ENCODE measurements at regions not wholly inside any gene's neighbourhood (a gene's known extent, or its start where the extent isn't known, plus 50 kb on each side); places are given as distances from the start of the nearest gene placed in this dataset.
"Not testable (repeated sequence)": the region's sequence is repeated elsewhere in the genome, so short reads cannot be mapped to it uniquely, and the experiment has no call there.

DNA sequence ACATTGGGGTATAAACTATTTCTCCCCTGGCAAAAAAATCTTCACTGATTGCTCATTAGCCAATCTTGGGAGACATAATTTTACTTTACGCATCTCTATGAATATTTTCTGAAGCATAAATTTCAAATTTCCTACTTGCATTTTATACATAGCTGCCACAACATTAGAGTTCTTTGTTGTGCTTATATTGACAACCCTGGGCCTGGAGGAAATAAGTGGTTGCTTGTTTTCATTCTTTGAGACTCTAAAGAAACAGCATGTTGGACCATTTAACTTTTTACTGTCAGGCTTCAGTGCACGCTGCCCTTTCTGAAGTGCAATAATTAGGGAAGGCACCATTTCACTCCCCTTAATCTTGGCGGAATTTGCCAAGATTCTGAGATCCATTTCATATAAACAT lies 142.6 kb downstream of the MRPS30 start:
- intact Hi-C loops (cut with DNase I), result loop anchor here (10.0 kb wide), 1 partner anchor 573 kb away; no protein-coding TSS in a partner anchor

GRCh38 chr5:44952376-44952775 lies 143.6 kb downstream of the MRPS30 start:
- DNase-seq, result no peak

More for the DNA sequence above, 142.6 kb downstream of the MRPS30 start:
- TF ChIP-seq, protein P1, sequence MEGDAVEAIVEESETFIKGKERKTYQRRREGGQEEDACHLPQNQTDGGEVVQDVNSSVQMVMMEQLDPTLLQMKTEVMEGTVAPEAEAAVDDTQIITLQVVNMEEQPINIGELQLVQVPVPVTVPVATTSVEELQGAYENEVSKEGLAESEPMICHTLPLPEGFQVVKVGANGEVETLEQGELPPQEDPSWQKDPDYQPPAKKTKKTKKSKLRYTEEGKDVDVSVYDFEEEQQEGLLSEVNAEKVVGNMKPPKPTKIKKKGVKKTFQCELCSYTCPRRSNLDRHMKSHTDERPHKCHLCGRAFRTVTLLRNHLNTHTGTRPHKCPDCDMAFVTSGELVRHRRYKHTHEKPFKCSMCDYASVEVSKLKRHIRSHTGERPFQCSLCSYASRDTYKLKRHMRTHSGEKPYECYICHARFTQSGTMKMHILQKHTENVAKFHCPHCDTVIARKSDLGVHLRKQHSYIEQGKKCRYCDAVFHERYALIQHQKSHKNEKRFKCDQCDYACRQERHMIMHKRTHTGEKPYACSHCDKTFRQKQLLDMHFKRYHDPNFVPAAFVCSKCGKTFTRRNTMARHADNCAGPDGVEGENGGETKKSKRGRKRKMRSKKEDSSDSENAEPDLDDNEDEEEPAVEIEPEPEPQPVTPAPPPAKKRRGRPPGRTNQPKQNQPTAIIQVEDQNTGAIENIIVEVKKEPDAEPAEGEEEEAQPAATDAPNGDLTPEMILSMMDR (IDR thresholded peaks at IDR 0.05), result no peak
- H3K27ac ChIP-seq, result no peak overlapping the region
- no peak overlapping the region for H3K9ac ChIP-seq (ENCODE audit: low read depth in 2 of 2, low read length in 2 of 2)
- H3K27me3 ChIP-seq, result no peaks in the 10 kb centered on the region
- no peak for DNase-seq
- no peaks in the 10 kb centered on the region for H3K4me1 ChIP-seq
- no peaks in the 10 kb centered on the region for H3K36me3 ChIP-seq
- H3K4me3 ChIP-seq, result no peak overlapping the region
- no peaks in the 10 kb centered on the region for H3K9me3 ChIP-seq

DNA sequence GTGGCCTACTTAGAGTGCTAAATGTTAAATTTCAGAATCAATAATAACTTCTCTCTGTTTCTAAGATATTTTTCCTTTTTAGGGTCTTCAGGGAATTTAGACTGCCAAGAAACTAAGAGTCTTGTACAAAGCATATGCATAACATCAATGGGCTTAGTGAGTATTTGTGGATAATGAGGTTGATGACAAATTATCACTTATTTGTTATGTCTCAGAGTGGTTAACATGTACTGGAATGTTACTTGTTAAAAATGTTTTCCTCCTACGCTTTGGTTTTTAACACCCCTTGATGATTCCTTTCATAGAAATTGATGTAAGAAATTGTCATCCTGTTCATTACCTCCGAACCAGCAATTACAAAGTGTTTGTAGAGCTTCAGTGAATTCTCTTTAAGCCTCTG lies 144.3 kb downstream of the MRPS30 start:
- no peak for DNase-seq
- Histone ChIP-seq H3K27ac (no peak overlapping the region), H3K4me1 (no peaks in the 10 kb centered on the region), H3K27me3 (no peaks in the 10 kb centered on the region), H3K9ac (ENCODE audit: low read depth in 2 of 2, low read length in 2 of 2) (no peak overlapping the region), H3K36me3 (no peaks in the 10 kb centered on the region), H3K4me3 (no peak overlapping the region), H3K9me3 (no peaks in the 10 kb centered on the region)
- intact Hi-C loops (cut with DNase I), result loop anchor here (10.0 kb wide), 1 partner anchor 572 kb away; no protein-coding TSS in a partner anchor
- TF ChIP-seq, protein P1 (IDR thresholded peaks at IDR 0.05), result no peak

More at GRCh38 chr5:44952376-44952775, 143.6 kb downstream of the MRPS30 start:
- intact Hi-C loops (cut with DNase I), result loop anchor here (10.0 kb wide), 1 partner anchor 572 kb away; no protein-coding TSS in a partner anchor
- Histone ChIP-seq H3K4me1 (no peaks in the 10 kb centered on the region), H3K9me3 (no peaks in the 10 kb centered on the region), H3K27ac (no peak overlapping the region), H3K27me3 (no peaks in the 10 kb centered on the region), H3K4me3 (no peak overlapping the region), H3K9ac (ENCODE audit: low read depth in 2 of 2, low read length in 2 of 2) (no peak overlapping the region), H3K36me3 (no peaks in the 10 kb centered on the region)
- TF ChIP-seq, protein P1 (IDR thresholded peaks at IDR 0.05), result peak; percentile 40

DNA sequence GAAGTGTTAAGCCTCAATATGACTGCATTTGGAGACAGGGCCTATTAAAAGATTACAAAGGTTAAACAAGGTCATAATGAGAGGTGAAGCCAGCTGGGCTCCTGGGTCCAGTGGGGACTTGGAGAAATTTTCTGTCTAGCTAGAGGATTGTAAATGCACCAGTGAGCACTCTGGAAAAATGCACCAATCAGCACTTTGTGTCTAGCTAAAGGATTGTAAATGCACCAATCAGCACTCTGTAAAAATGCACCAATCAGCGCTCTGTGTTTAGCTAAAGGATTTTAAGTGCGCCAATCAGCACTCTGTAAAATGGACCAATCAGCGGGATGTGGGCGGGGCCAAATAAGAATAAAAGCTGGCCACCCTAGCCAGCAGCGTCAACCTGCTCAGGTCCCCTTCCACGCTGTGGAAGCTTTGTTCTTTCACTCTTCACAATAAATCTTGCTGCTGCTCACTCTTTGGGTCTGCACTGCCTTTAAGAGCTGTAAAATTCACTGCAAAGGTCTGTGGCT lies 150.3 kb downstream of the MRPS30 start:
- H3K27ac ChIP-seq; H3K9me3 ChIP-seq; DNase-seq; H3K4me1 ChIP-seq; H3K9ac ChIP-seq (ENCODE audit: low read depth in 2 of 2, low read length in 2 of 2); H3K4me3 ChIP-seq; H3K27me3 ChIP-seq; H3K36me3 ChIP-seq: not testable (repeated sequence)
- intact Hi-C loops (cut with DNase I), result loop anchor here (10.0 kb wide), 1 partner anchor 566 kb away; no protein-coding TSS in a partner anchor

DNA sequence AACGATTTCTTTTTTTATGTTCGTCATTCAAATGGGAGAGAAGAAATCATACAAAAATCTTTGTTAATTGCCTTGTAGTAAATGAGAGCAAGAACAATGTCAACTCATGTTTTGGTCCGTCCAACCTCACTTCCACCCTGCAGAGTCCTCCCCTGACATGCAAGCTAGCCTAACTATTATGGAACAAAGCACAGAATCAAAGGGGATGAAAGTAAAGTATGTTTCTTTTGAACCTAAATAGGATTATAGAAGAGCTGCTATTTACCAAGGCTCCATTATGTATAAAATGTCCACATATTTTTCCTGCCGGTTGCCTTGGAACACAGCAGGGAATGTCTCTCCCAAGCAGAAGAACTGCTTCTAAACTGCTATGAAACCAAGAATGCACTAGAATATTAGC lies 161.1 kb downstream of the MRPS30 start:
- Histone ChIP-seq H3K9me3 (no peaks in the 10 kb centered on the region), H3K27ac (no peak overlapping the region), H3K27me3 (no peaks in the 10 kb centered on the region), H3K4me3 (no peak overlapping the region), H3K4me1 (no peaks in the 10 kb centered on the region), H3K36me3 (no peaks in the 10 kb centered on the region), H3K9ac (ENCODE audit: low read depth in 2 of 2, low read length in 2 of 2) (no peak overlapping the region)
- no peak for DNase-seq
- TF ChIP-seq, protein P1 (IDR thresholded peaks at IDR 0.05), result no peak
- intact Hi-C loops (cut with DNase I), result no loop called here

DNA sequence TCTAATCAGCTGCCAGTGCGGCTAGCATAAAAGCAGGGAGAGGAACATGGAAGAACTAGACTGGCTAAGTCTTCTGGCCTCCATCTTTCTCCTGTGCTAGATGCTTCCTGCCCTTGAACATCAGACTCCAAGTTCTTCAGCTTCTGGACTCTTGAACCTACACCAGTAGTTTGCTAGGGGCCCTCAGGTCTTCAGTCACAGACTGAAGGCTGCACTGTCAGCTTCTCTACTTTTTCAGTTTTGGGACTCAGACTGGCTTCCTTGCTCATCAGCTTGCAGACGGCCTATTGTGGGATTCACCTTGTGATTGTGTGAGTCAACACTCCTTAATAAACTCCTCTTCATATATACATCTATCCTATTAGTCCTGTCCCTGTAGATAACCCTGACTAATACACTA lies 162.2 kb downstream of the MRPS30 start:
- intact Hi-C loops (cut with DNase I); H3K9me3 ChIP-seq; H3K36me3 ChIP-seq; H3K4me1 ChIP-seq; H3K27me3 ChIP-seq; DNase-seq; H3K9ac ChIP-seq (ENCODE audit: low read depth in 2 of 2, low read length in 2 of 2); H3K27ac ChIP-seq; H3K4me3 ChIP-seq: not testable (repeated sequence)

All from colonic mucosa (tissue), 4 donors.